Activated naive CD8-positive, alpha-beta T cell treated with anti-CD3 and anti-CD28 coated beads, Interleukin-2, amount 50 U/mL, for 24 hours (primary cell): ENCODE measurements at regions not wholly inside any gene's neighbourhood (a gene's known extent, or its start where the extent isn't known, plus 50 kb on each side); places are given as distances from the start of the nearest gene placed in this dataset.

Experiments
- ATAC-seq: fragments of 150-1000 bp; cut with Tn5 transposase; one replicate; pipeline ENCODE4 v1.10.0; 2021
- DNase-seq: peaks from one replicate; pipeline ENCODE4 v3.0.0; 2021
- H3K27ac Mint-ChIP-seq: one replicate; pipeline ENCODE4 v1.8.0; 2021; ENCODE audit warnings: mild to moderate bottlenecking, mixed read lengths
- H3K27me3 Mint-ChIP-seq: one replicate; pipeline ENCODE4 v1.8.0; 2021; ENCODE audit warnings: mixed read lengths
- H3K36me3 Mint-ChIP-seq: one replicate; pipeline ENCODE4 v1.8.0; 2021; ENCODE audit warnings: low read depth, mixed read lengths
- H3K4me1 Mint-ChIP-seq: one replicate; pipeline ENCODE4 v1.8.0; 2021; ENCODE audit warnings: mixed read lengths
- H3K4me3 Mint-ChIP-seq: one replicate; pipeline ENCODE4 v1.8.0; 2021; ENCODE audit warnings: mild to moderate bottlenecking, moderate library complexity, mixed read lengths
- H3K9me3 Mint-ChIP-seq: one replicate; pipeline ENCODE4 v1.8.0; 2021; ENCODE audit warnings: mixed read lengths

GRCh38 chr9:11821306-11821975 lies 871.7 kb upstream of the TYRP1 start:
- H3K4me3 Mint-ChIP-seq: no peak overlapping the region
- no peak overlapping the region for H3K27ac Mint-ChIP-seq
- H3K27me3 Mint-ChIP-seq: no peaks in the 10 kb centered on the region
- no peaks in the 10 kb centered on the region for H3K36me3 Mint-ChIP-seq
- H3K4me1 Mint-ChIP-seq: no peaks in the 10 kb centered on the region
- ATAC-seq: no peak
- no peak for DNase-seq
- peaks cover 14% of the 10 kb centered on the region for H3K9me3 Mint-ChIP-seq

DNA sequence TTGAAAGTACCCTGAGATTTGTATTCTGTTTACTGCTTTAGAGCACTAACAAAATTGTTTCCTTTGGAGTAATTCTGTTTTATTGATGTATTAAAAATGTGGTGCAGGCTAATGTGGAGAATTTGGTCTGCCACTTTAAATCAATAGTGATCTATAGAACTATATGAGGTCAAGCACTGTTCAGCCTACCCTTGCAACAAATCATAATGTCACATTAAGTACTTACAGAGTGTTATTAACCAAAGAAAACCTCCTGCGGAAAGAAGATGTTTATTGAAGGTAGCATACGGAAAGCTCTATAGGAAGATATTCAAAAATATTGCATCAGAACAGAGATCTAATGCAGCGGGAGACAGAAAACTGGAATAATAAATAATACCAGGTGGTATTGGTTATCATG lies 865.0 kb upstream of the TYRP1 start:
- Mint-ChIP-seq H3K27ac (no peak overlapping the region), H3K9me3 (peaks cover 4% of the 10 kb centered on the region), H3K4me3 (no peak overlapping the region), H3K36me3 (no peaks in the 10 kb centered on the region), H3K4me1 (no peaks in the 10 kb centered on the region), H3K27me3 (no peaks in the 10 kb centered on the region)
- DNase-seq (no peak), ATAC-seq (no peak)

- no peaks in the 10 kb centered on the region for H3K36me3 Mint-ChIP-seq
- no peak overlapping the region for H3K4me3 Mint-ChIP-seq
- no peak overlapping the region for H3K27ac Mint-ChIP-seq
- DNase-seq (no peak), ATAC-seq (no peak)
- H3K9me3 Mint-ChIP-seq: peaks cover 7% of the 10 kb centered on the region
- H3K4me1 Mint-ChIP-seq: no peaks in the 10 kb centered on the region
- no peaks in the 10 kb centered on the region for H3K27me3 Mint-ChIP-seq
Observed at GRCh38 chr9:11833056-11833455, 860.1 kb upstream of the TYRP1 start.

DNA sequence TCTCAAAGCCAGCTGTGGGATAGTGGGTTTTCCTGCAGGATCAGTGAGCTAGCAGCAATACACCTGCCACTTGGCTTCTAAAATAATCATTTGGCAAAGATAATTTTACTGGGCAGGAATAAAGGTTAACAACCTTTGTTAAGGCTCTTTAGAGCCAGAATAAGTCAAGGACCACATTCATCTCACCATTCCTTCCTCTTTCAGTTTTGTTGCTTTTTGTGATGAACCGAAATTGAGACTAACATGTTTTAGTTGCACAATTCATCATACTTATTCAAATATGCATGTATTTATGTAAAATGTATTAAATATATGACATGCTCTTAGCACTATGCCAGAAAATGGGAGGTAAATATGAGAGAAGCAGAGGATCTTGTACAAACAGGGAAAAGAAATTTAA lies 824.4 kb upstream of the TYRP1 start:
- Mint-ChIP-seq H3K4me3 (no peak overlapping the region), H3K4me1 (no peaks in the 10 kb centered on the region), H3K36me3 (no peaks in the 10 kb centered on the region), H3K27me3 (no peaks in the 10 kb centered on the region), H3K27ac (no peak overlapping the region), H3K9me3 (no peaks in the 10 kb centered on the region)
- ATAC-seq (no peak), DNase-seq (no peak)

GRCh38 chr9:11871852-11872251 lies 821.3 kb upstream of the TYRP1 start:
- H3K27me3 Mint-ChIP-seq: no peaks in the 10 kb centered on the region
- H3K27ac Mint-ChIP-seq: no peak overlapping the region
- H3K36me3 Mint-ChIP-seq: no peaks in the 10 kb centered on the region
- H3K4me3 Mint-ChIP-seq: no peak overlapping the region
- ATAC-seq (no peak), DNase-seq (no peak)
- H3K4me1 Mint-ChIP-seq: no peaks in the 10 kb centered on the region
- peaks cover 7% of the 10 kb centered on the region for H3K9me3 Mint-ChIP-seq

- peaks cover 7% of the 10 kb centered on the region for H3K9me3 Mint-ChIP-seq
- H3K27ac Mint-ChIP-seq: no peak overlapping the region
- DNase-seq (no peak), ATAC-seq (no peak)
- no peaks in the 10 kb centered on the region for H3K27me3 Mint-ChIP-seq
- no peaks in the 10 kb centered on the region for H3K36me3 Mint-ChIP-seq
- H3K4me3 Mint-ChIP-seq: no peak overlapping the region
- no peaks in the 10 kb centered on the region for H3K4me1 Mint-ChIP-seq
Observed at GRCh38 chr9:11872471-11872870, 820.7 kb upstream of the TYRP1 start.

DNA sequence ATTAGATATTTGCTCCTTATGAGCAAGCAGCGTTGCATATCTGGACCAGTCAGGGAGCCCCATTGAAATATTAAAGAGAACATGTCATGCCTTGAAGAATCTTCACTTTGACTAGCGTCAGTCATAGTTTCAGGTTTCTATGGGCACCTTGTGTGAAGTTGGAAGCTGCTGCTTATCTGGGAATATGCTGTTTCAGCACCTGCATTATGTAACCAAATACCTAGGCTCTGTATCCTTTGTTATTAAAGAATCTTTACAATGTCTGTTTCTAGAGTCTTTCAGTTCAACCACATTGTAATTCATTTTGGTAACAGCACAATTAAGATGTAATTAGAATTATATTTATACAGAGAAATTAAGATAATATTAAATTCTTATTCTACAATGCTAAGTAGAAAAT lies 818.8 kb upstream of the TYRP1 start:
- no peak overlapping the region for H3K27ac Mint-ChIP-seq
- no peaks in the 10 kb centered on the region for H3K4me1 Mint-ChIP-seq
- no peak for DNase-seq
- H3K9me3 Mint-ChIP-seq: peaks cover 7% of the 10 kb centered on the region
- H3K36me3 Mint-ChIP-seq: no peaks in the 10 kb centered on the region
- H3K4me3 Mint-ChIP-seq: no peak overlapping the region
- no peak for ATAC-seq
- H3K27me3 Mint-ChIP-seq: no peaks in the 10 kb centered on the region

DNA sequence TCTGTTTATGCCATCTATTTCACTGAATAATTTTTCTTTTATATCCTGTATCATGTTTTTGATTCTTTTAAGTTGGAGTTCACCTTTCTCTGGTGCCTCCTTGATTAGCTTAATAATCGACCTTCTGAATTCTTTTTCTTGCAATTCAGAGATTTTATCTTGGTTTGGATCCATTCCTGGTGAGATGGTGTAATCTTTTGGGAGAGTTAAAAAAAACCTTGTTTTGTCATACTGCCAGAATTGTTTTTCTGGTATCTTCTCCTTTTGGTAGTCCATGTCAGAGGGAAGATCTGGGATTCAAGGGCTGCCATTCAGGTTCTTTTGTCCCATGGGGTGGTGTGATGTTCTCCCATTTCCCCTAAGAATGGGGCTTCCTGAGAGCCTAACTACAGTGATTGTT lies 800.8 kb upstream of the TYRP1 start:
- H3K36me3 Mint-ChIP-seq: no peaks in the 10 kb centered on the region
- no peaks in the 10 kb centered on the region for H3K27me3 Mint-ChIP-seq
- ATAC-seq (no peak), DNase-seq (no peak)
- H3K9me3 Mint-ChIP-seq: peaks cover 18% of the 10 kb centered on the region
- no peak overlapping the region for H3K4me3 Mint-ChIP-seq
- no peak overlapping the region for H3K27ac Mint-ChIP-seq
- no peaks in the 10 kb centered on the region for H3K4me1 Mint-ChIP-seq

DNA sequence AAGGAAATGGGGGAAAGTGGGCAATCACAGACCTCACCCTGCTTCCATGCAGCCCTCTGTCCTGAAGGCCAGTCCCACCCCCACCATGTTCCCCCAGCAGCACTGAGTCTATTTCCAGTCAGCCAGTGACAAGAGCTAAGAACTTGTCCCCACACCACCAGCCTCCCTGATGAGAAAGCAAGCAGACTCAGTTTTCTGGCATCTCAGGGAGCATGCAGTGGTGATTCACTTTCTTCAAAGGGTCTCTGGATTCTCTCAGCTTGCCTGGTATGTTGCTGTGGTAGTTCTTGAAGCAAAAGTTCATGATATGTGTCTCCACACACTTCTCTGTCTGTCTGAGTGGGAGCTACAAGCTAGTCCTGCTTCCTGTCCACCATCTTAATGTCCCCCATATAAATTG lies 799.9 kb upstream of the TYRP1 start:
- no peak for ATAC-seq
- no peaks in the 10 kb centered on the region for H3K36me3 Mint-ChIP-seq
- H3K27ac Mint-ChIP-seq: no peak overlapping the region
- no peaks in the 10 kb centered on the region for H3K27me3 Mint-ChIP-seq
- peaks cover 18% of the 10 kb centered on the region for H3K9me3 Mint-ChIP-seq
- H3K4me3 Mint-ChIP-seq: no peak overlapping the region
- H3K4me1 Mint-ChIP-seq: no peaks in the 10 kb centered on the region
- no peak for DNase-seq

DNA sequence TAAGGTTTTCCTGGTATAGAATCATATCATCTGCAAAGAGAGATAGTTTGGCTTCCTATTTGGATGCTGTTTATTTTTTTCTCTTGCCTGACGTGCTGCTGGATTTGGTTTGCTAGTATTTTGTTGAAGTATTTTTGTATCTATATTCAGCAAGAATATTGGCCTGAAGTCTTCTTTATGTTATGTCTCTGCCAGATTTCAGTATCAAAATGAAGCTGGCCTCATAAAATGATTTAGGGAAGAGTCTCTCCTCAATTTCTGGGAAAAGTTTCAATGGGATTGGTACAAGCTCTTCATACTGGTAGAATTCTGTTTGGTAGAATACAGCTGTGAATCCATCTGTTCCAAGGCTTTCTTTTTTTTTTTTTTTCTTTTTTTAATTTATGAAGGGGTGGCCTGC lies 799.0 kb upstream of the TYRP1 start:
- no peaks in the 10 kb centered on the region for H3K4me1 Mint-ChIP-seq
- no peak overlapping the region for H3K4me3 Mint-ChIP-seq
- H3K9me3 Mint-ChIP-seq: peaks cover 18% of the 10 kb centered on the region
- no peaks in the 10 kb centered on the region for H3K36me3 Mint-ChIP-seq
- H3K27ac Mint-ChIP-seq: no peak overlapping the region
- no peaks in the 10 kb centered on the region for H3K27me3 Mint-ChIP-seq
- ATAC-seq: no peak
- DNase-seq: no peak

DNA sequence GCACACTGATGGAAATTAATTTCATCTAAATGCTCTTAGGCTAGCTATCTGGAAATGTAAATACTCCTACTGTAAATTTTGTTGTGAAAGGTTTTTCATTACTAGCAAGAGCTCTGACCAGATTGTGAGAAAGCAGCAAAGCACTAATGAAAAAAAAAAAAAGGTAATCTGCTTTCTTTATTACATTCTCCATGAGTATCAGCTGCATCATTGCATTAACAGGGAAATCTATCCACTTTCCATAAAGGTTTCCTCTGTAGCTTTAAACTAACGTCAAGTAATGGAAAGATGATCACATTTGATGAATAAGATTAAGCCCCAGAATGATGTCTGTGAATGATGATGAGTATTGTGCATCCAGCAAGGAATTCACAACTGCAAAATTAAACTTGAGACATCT lies 790.6 kb upstream of the TYRP1 start:
- DNase-seq (no peak), ATAC-seq (no peak)
- Mint-ChIP-seq H3K27me3 (no peaks in the 10 kb centered on the region), H3K4me3 (no peak overlapping the region), H3K27ac (no peak overlapping the region), H3K36me3 (no peaks in the 10 kb centered on the region), H3K4me1 (no peaks in the 10 kb centered on the region), H3K9me3 (peaks cover 6% of the 10 kb centered on the region)

DNA sequence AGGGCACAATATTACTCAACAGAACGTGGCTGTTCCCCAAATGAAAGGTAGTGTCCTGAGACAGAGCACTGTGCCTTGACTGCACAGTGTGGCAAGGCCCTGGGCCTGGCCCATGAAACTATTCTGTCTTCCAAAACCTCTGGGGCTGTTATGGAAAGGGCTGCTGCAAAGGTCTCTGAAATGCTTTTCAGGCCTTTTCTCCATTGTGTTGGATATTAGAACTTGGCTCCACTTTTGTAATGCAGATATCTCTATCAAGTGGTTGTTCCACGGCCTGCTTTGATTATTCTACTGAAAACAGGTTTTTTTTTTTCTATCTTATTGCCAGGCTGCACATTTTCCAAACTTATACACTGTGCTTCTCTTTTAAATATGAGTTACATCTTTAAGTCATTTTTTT lies 777.5 kb upstream of the TYRP1 start:
- ATAC-seq (no peak), DNase-seq (no peak)
- H3K27me3 Mint-ChIP-seq: no peaks in the 10 kb centered on the region
- H3K4me3 Mint-ChIP-seq: no peak overlapping the region
- H3K27ac Mint-ChIP-seq: no peak overlapping the region
- no peaks in the 10 kb centered on the region for H3K4me1 Mint-ChIP-seq
- H3K36me3 Mint-ChIP-seq: no peaks in the 10 kb centered on the region
- H3K9me3 Mint-ChIP-seq: peaks cover 7% of the 10 kb centered on the region

DNA sequence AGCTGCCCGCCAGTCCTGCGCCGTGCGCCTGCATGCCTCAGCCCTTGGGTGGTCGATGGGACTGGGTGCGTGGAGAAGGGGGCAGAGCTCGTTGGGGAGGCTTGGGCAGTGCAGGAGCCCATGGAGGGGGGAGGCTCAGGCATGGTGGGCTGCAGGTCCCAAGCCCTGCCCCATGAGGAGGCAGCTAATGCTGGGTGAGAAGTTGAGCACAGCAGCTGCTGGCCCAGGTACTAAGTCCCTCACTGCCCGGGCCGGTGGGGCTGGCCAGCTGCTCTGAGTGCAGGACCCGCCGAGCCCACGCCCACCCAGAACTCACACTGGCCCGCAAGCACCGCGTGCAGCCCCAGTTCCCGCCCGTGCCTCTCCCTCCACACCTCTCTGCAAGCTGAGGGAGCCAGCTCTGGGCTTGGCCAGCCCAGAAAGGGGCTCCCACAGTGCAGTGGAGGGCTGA lies 764.3 kb upstream of the TYRP1 start:
- DNase-seq (no peak), ATAC-seq (no peak)
- Mint-ChIP-seq H3K27ac (no peak overlapping the region), H3K36me3 (no peaks in the 10 kb centered on the region), H3K27me3 (no peaks in the 10 kb centered on the region), H3K4me3 (no peak overlapping the region), H3K9me3 (peaks cover 8% of the 10 kb centered on the region), H3K4me1 (no peaks in the 10 kb centered on the region)

GRCh38 chr9:11931109-11931508 lies 762.1 kb upstream of the TYRP1 start:
- no peak for ATAC-seq

GRCh38 chr9:11931751-11932150 lies 761.4 kb upstream of the TYRP1 start:
- H3K27me3 Mint-ChIP-seq: no peaks in the 10 kb centered on the region
- DNase-seq (no peak), ATAC-seq (no peak)
- H3K27ac Mint-ChIP-seq: no peak overlapping the region
- no peaks in the 10 kb centered on the region for H3K36me3 Mint-ChIP-seq
- H3K9me3 Mint-ChIP-seq: peaks cover 3% of the 10 kb centered on the region
- H3K4me3 Mint-ChIP-seq: no peak overlapping the region
- H3K4me1 Mint-ChIP-seq: no peaks in the 10 kb centered on the region

More at GRCh38 chr9:11931109-11931508, 762.1 kb upstream of the TYRP1 start:
- H3K27me3 Mint-ChIP-seq: no peaks in the 10 kb centered on the region
- H3K27ac Mint-ChIP-seq: no peak overlapping the region
- H3K4me3 Mint-ChIP-seq: no peak overlapping the region
- no peaks in the 10 kb centered on the region for H3K4me1 Mint-ChIP-seq
- H3K36me3 Mint-ChIP-seq: no peaks in the 10 kb centered on the region
- no peak for DNase-seq
- H3K9me3 Mint-ChIP-seq: peaks cover 3% of the 10 kb centered on the region

GRCh38 chr9:11933926-11934325 lies 759.3 kb upstream of the TYRP1 start:
- no peaks in the 10 kb centered on the region for H3K27me3 Mint-ChIP-seq
- peaks cover 3% of the 10 kb centered on the region for H3K9me3 Mint-ChIP-seq
- ATAC-seq: no peak
- no peak overlapping the region for H3K4me3 Mint-ChIP-seq
- no peaks in the 10 kb centered on the region for H3K36me3 Mint-ChIP-seq
- no peaks in the 10 kb centered on the region for H3K4me1 Mint-ChIP-seq
- no peak overlapping the region for H3K27ac Mint-ChIP-seq
- no peak for DNase-seq
